Mammary epithelial cell (primary cell): ENCODE measurements at regions not wholly inside any gene's neighbourhood (a gene's known extent, or its start where the extent isn't known, plus 50 kb on each side); places are given as distances from the start of the nearest gene placed in this dataset.

Experiments used
- CTCF ChIP-seq, 2 donors: IDR thresholded peaks in 1 of 2; conservative IDR thresholded peaks in 1 of 2; 2 replicates each; pipeline ENCODE4 v1.5.1; 2011 to 2012; ENCODE audit warnings: inconsistent platforms in 2 of 2, low read length in 2 of 2, mild to moderate bottlenecking in 2 of 2, control low read depth in 1 of 2, low read depth in 1 of 2; ENCODE audit not compliant: insufficient read depth in 1 of 2; ENCODE audit errors: extremely low read depth in 1 of 2
- EZH2 ChIP-seq: IDR thresholded peaks from 2 replicates; pipeline ENCODE4 v1.6.1; 2012; ENCODE audit warnings: low read length, inconsistent platforms, borderline replicate concordance

GRCh38 chr4:102447413-102447812 lies 53.7 kb upstream of the NFKB1 start:
- no peak for TF ChIP-seq CTCF (conservative IDR thresholded peaks at IDR 0.05 in 1 of 2, IDR thresholded peaks at IDR 0.05 in 1 of 2; ENCODE audit: extremely low read depth in 1 of 2, insufficient read depth in 1 of 2, low read depth in 1 of 2, low read length in 2 of 2)
- TF ChIP-seq EZH2 = no peak
